ENCODE measurements at regions not wholly inside any gene's neighbourhood (a gene's known extent, or its start where the extent isn't known, plus 50 kb on each side); places are given as distances from the start of the nearest gene placed in this dataset.

- H3K4me3 Mint-ChIP-seq, result no peak overlapping the region
Observed at GRCh38 chr2:126803434-126803775, 95.3 kb upstream of the TEX51 start.

DNA sequence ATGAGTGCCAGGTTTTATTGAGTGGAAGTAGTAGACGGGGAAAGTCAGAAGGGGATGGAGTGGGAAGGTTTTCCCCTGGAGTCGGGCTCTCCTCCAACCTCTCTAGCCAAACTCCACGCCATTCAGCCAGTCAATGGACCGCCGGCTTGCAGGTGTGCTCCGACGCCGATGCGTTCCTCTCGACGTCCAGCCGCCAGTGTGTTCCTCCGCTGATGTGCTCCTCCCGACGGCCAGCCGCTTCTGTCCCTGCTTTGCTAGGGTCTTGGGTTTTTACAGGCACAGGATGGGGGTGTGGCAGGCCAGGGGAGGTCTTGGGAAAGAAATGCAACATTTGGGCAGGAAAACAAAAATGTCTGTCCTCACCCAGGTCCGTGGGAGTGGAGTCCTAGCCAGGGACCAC lies 94.3 kb upstream of the TEX51 start:
- H3K27ac Mint-ChIP-seq, result no peak overlapping the region
- no peaks in the 10 kb centered on the region for H3K9me3 ChIP-seq (ENCODE audit: control insufficient read depth, low read length, poor library complexity, severe bottlenecking)
- DNase-seq (no peak), ATAC-seq (no peak)
- H3K4me1 Mint-ChIP-seq, result no peaks in the 10 kb centered on the region
- no peaks in the 10 kb centered on the region for H3K36me3 Mint-ChIP-seq (ENCODE audit: low read depth)
- no peak overlapping the region for H3K4me3 Mint-ChIP-seq
- H3K27me3 Mint-ChIP-seq, result peaks cover 26% of the 10 kb centered on the region

More at GRCh38 chr2:126803434-126803775, 95.3 kb upstream of the TEX51 start:
- Mint-ChIP-seq H3K27ac (no peak overlapping the region), H3K27me3 (peaks cover 22% of the 10 kb centered on the region), H3K4me1 (no peaks in the 10 kb centered on the region), H3K36me3 (ENCODE audit: low read depth) (no peaks in the 10 kb centered on the region)
- no peak for DNase-seq
- no peak for ATAC-seq
- no peaks in the 10 kb centered on the region for H3K9me3 ChIP-seq (ENCODE audit: control insufficient read depth, low read length, poor library complexity, severe bottlenecking)

- H3K27me3 Mint-ChIP-seq, result peaks cover 9% of the 10 kb centered on the region
- no peaks in the 10 kb centered on the region for H3K4me1 Mint-ChIP-seq
- DNase-seq, result no peak
- no peak overlapping the region for H3K27ac Mint-ChIP-seq
- H3K4me3 Mint-ChIP-seq, result no peak overlapping the region
- no peak for ATAC-seq
- H3K9me3 ChIP-seq (ENCODE audit: control insufficient read depth, low read length, poor library complexity, severe bottlenecking), result no peaks in the 10 kb centered on the region
- H3K36me3 Mint-ChIP-seq (ENCODE audit: low read depth), result no peaks in the 10 kb centered on the region
Observed at GRCh38 chr2:126808929-126809328, 89.8 kb upstream of the TEX51 start.

DNA sequence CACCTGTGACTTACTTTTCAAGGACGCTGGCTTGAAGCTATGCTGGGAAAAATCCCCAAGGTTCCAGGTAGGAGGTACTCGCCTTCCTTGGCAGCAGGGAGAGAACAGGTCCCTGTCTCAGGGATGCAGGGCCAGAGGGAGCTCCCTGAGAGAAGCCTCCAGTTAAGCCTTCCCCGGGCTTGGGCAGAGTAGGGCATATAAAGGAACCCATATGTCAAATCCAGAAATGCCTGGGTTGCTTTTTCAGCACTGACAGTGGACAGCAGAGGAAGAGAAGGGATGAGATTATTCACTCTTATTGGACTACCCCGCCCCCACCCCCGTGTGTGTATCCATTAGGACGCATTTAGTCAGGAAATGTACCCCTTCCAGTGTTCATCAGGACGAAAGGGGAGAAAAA lies 89.3 kb upstream of the TEX51 start:
- peaks cover 10% of the 10 kb centered on the region for H3K27me3 Mint-ChIP-seq
- no peak overlapping the region for H3K4me3 Mint-ChIP-seq
- H3K36me3 Mint-ChIP-seq (ENCODE audit: low read depth), result no peaks in the 10 kb centered on the region
- H3K27ac Mint-ChIP-seq, result no peak overlapping the region
- H3K9me3 ChIP-seq (ENCODE audit: control insufficient read depth, low read length, poor library complexity, severe bottlenecking), result no peaks in the 10 kb centered on the region
- H3K4me1 Mint-ChIP-seq, result no peaks in the 10 kb centered on the region
- ATAC-seq (no peak), DNase-seq (no peak)

GRCh38 chr2:126810001-126810400 lies 88.7 kb upstream of the TEX51 start:
- H3K4me1 Mint-ChIP-seq, result no peaks in the 10 kb centered on the region
- H3K36me3 Mint-ChIP-seq (ENCODE audit: low read depth), result no peaks in the 10 kb centered on the region
- H3K4me3 Mint-ChIP-seq, result no peak overlapping the region
- H3K9me3 ChIP-seq (ENCODE audit: control insufficient read depth, low read length, poor library complexity, severe bottlenecking), result no peaks in the 10 kb centered on the region
- DNase-seq (no peak), ATAC-seq (no peak)
- peaks cover 16% of the 10 kb centered on the region for H3K27me3 Mint-ChIP-seq
- no peak overlapping the region for H3K27ac Mint-ChIP-seq

GRCh38 chr2:126811101-126811500 lies 87.6 kb upstream of the TEX51 start:
- DNase-seq, result no peak
- Mint-ChIP-seq H3K4me3 (no peak overlapping the region), H3K4me1 (no peaks in the 10 kb centered on the region), H3K36me3 (ENCODE audit: low read depth) (no peaks in the 10 kb centered on the region), H3K27me3 (peaks cover 27% of the 10 kb centered on the region), H3K27ac (no peak overlapping the region)
- H3K9me3 ChIP-seq (ENCODE audit: control insufficient read depth, low read length, poor library complexity, severe bottlenecking), result no peaks in the 10 kb centered on the region
- no peak for ATAC-seq

DNA sequence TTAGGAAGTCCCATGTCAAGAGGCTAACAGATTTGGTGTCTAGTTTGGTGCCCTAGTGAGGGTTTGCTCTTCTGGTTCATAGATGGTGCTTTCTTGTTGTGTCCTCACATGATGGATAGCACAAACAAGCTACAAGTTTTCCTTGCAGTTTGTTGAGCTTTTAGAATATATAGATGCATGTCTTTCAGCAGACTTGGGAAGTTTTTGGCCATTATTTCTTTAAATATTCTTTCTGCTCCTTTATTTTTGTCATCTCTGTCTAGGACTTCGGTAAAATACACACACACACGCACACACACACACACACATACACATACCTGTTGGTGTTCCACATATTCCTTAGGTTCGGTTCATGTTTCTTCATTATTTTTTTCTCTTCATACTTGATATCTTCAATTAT lies 81.5 kb upstream of the TEX51 start:
- H3K36me3 Mint-ChIP-seq (ENCODE audit: low read depth), result no peaks in the 10 kb centered on the region
- peaks cover 47% of the 10 kb centered on the region for H3K27me3 Mint-ChIP-seq
- no peak for DNase-seq
- H3K4me1 Mint-ChIP-seq, result peaks cover 1% of the 10 kb centered on the region
- H3K9me3 ChIP-seq (ENCODE audit: control insufficient read depth, low read length, poor library complexity, severe bottlenecking), result no peaks in the 10 kb centered on the region
- H3K4me3 Mint-ChIP-seq, result no peak overlapping the region
- no peak overlapping the region for H3K27ac Mint-ChIP-seq
- no peak for ATAC-seq

- DNase-seq, result no peak
- peak overlapping the region; percentile 37 for H3K27ac Mint-ChIP-seq
- H3K4me1 Mint-ChIP-seq, result peaks cover 2% of the 10 kb centered on the region
- peaks cover 2% of the 10 kb centered on the region for H3K36me3 Mint-ChIP-seq (ENCODE audit: low read depth)
- peaks cover 46% of the 10 kb centered on the region for H3K27me3 Mint-ChIP-seq
- H3K4me3 Mint-ChIP-seq, result no peak overlapping the region
- ATAC-seq, result no peak
- no peaks in the 10 kb centered on the region for H3K9me3 ChIP-seq (ENCODE audit: control insufficient read depth, low read length, poor library complexity, severe bottlenecking)
Observed at GRCh38 chr2:126822115-126822514, 76.6 kb upstream of the TEX51 start.

GRCh38 chr2:126822921-126823320 lies 75.8 kb upstream of the TEX51 start:
- DNase-seq (no peak), ATAC-seq (no peak)
- H3K4me3 Mint-ChIP-seq, result no peak overlapping the region
- H3K9me3 ChIP-seq (ENCODE audit: control insufficient read depth, low read length, poor library complexity, severe bottlenecking), result no peaks in the 10 kb centered on the region
- peaks cover 2% of the 10 kb centered on the region for H3K4me1 Mint-ChIP-seq
- H3K36me3 Mint-ChIP-seq (ENCODE audit: low read depth), result peaks cover 2% of the 10 kb centered on the region
- peak overlapping the region; percentile 37 for H3K27ac Mint-ChIP-seq
- H3K27me3 Mint-ChIP-seq, result peaks cover 50% of the 10 kb centered on the region

DNA sequence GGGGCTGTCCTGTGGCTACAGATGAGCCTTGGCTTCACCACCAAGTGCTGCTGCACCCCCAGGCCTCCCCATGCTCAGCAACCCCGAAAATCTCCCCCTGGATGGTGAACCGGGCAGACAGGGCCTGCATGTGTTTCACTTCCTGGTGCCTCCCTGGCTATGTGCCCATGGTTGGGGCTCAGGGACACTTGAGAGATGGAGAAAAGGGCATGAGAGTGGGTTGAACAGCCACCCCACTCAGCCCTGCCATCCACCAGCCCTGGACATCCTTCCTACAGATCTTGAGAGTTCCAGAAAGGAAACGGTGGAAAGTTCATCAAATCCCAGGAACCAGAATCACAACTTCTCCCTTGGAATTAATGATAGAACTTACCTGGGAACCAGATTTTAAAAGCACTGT lies 74.7 kb upstream of the TEX51 start:
- no peak for ATAC-seq
- Mint-ChIP-seq H3K36me3 (ENCODE audit: low read depth) (peaks cover 2% of the 10 kb centered on the region), H3K27ac (no peak overlapping the region), H3K4me1 (peaks cover 2% of the 10 kb centered on the region), H3K4me3 (no peak overlapping the region), H3K27me3 (peaks cover 59% of the 10 kb centered on the region)
- no peaks in the 10 kb centered on the region for H3K9me3 ChIP-seq (ENCODE audit: control insufficient read depth, low read length, poor library complexity, severe bottlenecking)
- no peak for DNase-seq

DNA sequence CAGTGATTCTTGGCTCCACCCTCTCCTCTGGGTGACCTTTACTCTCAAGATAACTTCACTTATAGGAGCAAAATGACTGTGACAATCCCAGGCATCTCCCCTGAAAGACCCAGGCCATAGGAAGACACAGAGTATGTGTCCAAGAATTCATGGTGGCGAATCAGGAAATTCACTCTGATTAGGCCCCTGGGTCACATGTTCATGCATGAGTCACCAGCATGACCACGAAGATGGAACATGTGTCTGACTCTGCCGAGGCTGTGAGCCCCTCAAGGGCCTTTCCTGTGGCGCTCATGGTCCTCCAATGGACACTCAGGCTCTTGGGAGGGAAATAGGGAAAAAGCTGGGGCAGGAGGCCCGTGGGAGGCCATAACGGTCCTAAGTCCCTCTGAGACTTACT lies 74.0 kb upstream of the TEX51 start:
- Mint-ChIP-seq H3K27me3 (peaks cover 62% of the 10 kb centered on the region), H3K4me3 (no peak overlapping the region), H3K36me3 (ENCODE audit: low read depth) (peaks cover 4% of the 10 kb centered on the region), H3K4me1 (peaks cover 2% of the 10 kb centered on the region), H3K27ac (no peak overlapping the region)
- ATAC-seq (no peak), DNase-seq (no peak)
- no peaks in the 10 kb centered on the region for H3K9me3 ChIP-seq (ENCODE audit: control insufficient read depth, low read length, poor library complexity, severe bottlenecking)

GRCh38 chr2:126825316-126825715 lies 73.4 kb upstream of the TEX51 start:
- peaks cover 5% of the 10 kb centered on the region for H3K36me3 Mint-ChIP-seq (ENCODE audit: low read depth)
- DNase-seq (no peak), ATAC-seq (no peak)
- H3K27me3 Mint-ChIP-seq, result peaks cover 57% of the 10 kb centered on the region
- H3K4me3 Mint-ChIP-seq, result no peak overlapping the region
- peaks cover 2% of the 10 kb centered on the region for H3K4me1 Mint-ChIP-seq
- H3K27ac Mint-ChIP-seq, result no peak overlapping the region
- H3K9me3 ChIP-seq (ENCODE audit: control insufficient read depth, low read length, poor library complexity, severe bottlenecking), result no peaks in the 10 kb centered on the region

GRCh38 chr2:126826491-126826890 lies 72.2 kb upstream of the TEX51 start:
- no peak for DNase-seq
- peaks cover 45% of the 10 kb centered on the region for H3K27me3 Mint-ChIP-seq
- peaks cover 5% of the 10 kb centered on the region for H3K36me3 Mint-ChIP-seq (ENCODE audit: low read depth)
- H3K4me3 Mint-ChIP-seq, result no peak overlapping the region
- ATAC-seq, result no peak
- no peak overlapping the region for H3K27ac Mint-ChIP-seq
- no peaks in the 10 kb centered on the region for H3K9me3 ChIP-seq (ENCODE audit: control insufficient read depth, low read length, poor library complexity, severe bottlenecking)
- H3K4me1 Mint-ChIP-seq, result peaks cover 2% of the 10 kb centered on the region

- no peak overlapping the region for H3K4me3 Mint-ChIP-seq
- DNase-seq (no peak), ATAC-seq (no peak)
- peaks cover 37% of the 10 kb centered on the region for H3K27me3 Mint-ChIP-seq
- no peak overlapping the region for H3K27ac Mint-ChIP-seq
- H3K4me1 Mint-ChIP-seq, result no peaks in the 10 kb centered on the region
- H3K36me3 Mint-ChIP-seq (ENCODE audit: low read depth), result peaks cover 5% of the 10 kb centered on the region
- H3K9me3 ChIP-seq (ENCODE audit: control insufficient read depth, low read length, poor library complexity, severe bottlenecking), result no peaks in the 10 kb centered on the region
Observed at GRCh38 chr2:126827371-126827770, 71.3 kb upstream of the TEX51 start.

- Mint-ChIP-seq H3K27ac (no peak overlapping the region), H3K4me1 (no peaks in the 10 kb centered on the region), H3K4me3 (no peak overlapping the region), H3K27me3 (peaks cover 33% of the 10 kb centered on the region), H3K36me3 (ENCODE audit: low read depth) (peaks cover 5% of the 10 kb centered on the region)
- DNase-seq (no peak), ATAC-seq (no peak)
- no peaks in the 10 kb centered on the region for H3K9me3 ChIP-seq (ENCODE audit: control insufficient read depth, low read length, poor library complexity, severe bottlenecking)
Observed at GRCh38 chr2:126828051-126828450, 70.6 kb upstream of the TEX51 start.
